NCI-H2107 treated with DMSO at 0.1 percent for 48 hours (cell line): ENCODE measurements at regions not wholly inside any gene's neighbourhood (a gene's known extent, or its start where the extent isn't known, plus 50 kb on each side); places are given as distances from the start of the nearest gene placed in this dataset.

ENCODE experiments used
- DNase-seq: peaks from one replicate; lab custom pipeline; 2025; ENCODE audit not compliant: unreplicated experiment; lab: John Stamatoyannopoulos, UW

- no peak for DNase-seq
Observed at GRCh38 chr4:144565527-144566195, 80.3 kb upstream of the HHIP start.

GRCh38 chr4:144572660-144573059 lies 73.3 kb upstream of the HHIP start:
- DNase-seq, result no peak

- no peak for DNase-seq
Observed at GRCh38 chr4:144574000-144574399, 72.0 kb upstream of the HHIP start.

- DNase-seq, result no peak
Observed at GRCh38 chr4:144574509-144574908, 71.4 kb upstream of the HHIP start.

- DNase-seq, result peak; percentile 7
Observed at GRCh38 chr4:144575181-144575580, 70.8 kb upstream of the HHIP start.

GRCh38 chr4:144578681-144579080 lies 67.3 kb upstream of the HHIP start:
- no peak for DNase-seq

GRCh38 chr4:144579411-144580030 lies 66.4 kb upstream of the HHIP start:
- DNase-seq, result no peak

- DNase-seq, result no peak
Observed at GRCh38 chr4:144580430-144580829, 65.5 kb upstream of the HHIP start.

GRCh38 chr4:144582105-144582850 lies 63.7 kb upstream of the HHIP start:
- DNase-seq, result no peak

- no peak for DNase-seq
Observed at GRCh38 chr4:144582975-144583374, 63.0 kb upstream of the HHIP start.

GRCh38 chr4:144583658-144584057 lies 62.3 kb upstream of the HHIP start:
- DNase-seq, result no peak

- no peak for DNase-seq
Observed at GRCh38 chr4:144584428-144584827, 61.5 kb upstream of the HHIP start.

GRCh38 chr4:144589512-144589911 lies 56.4 kb upstream of the HHIP start:
- no peak for DNase-seq

GRCh38 chr4:144590020-144590419 lies 55.9 kb upstream of the HHIP start:
- no peak for DNase-seq

- peak; percentile 5 for DNase-seq
Observed at GRCh38 chr4:144591401-144591800, 54.6 kb upstream of the HHIP start.

- DNase-seq, result no peak
Observed at GRCh38 chr4:144592264-144592663, 53.7 kb upstream of the HHIP start.

GRCh38 chr4:144594471-144594986 lies 51.4 kb upstream of the HHIP start:
- no peak for DNase-seq

GRCh38 chr4:144595681-144596080 lies 50.3 kb upstream of the HHIP start:
- DNase-seq, result no peak
